IPS-18a (cell line): ENCODE measurements at regions not wholly inside any gene's neighbourhood (a gene's known extent, or its start where the extent isn't known, plus 50 kb on each side); places are given as distances from the start of the nearest gene placed in this dataset.

ENCODE experiments used
- H3K27ac ChIP-seq: one replicate; pipeline ENCODE4 v1.5.1; 2013; ENCODE audit warnings: low read length
- H3K27me3 ChIP-seq: one replicate; pipeline ENCODE4 v1.6.1; 2013; ENCODE audit warnings: mild to moderate bottlenecking, low read length; ENCODE audit not compliant: control insufficient read depth, insufficient read depth
- H3K36me3 ChIP-seq: one replicate; pipeline ENCODE4 v1.6.1; 2013; ENCODE audit warnings: low read depth, low read length; ENCODE audit not compliant: control insufficient read depth
- H3K4me1 ChIP-seq: one replicate; pipeline ENCODE4 v1.6.1; 2013; ENCODE audit warnings: low read depth, low read length; ENCODE audit not compliant: control insufficient read depth
- H3K4me3 ChIP-seq: one replicate; pipeline ENCODE4 v1.5.1; 2013; ENCODE audit warnings: low read length
- H3K9ac ChIP-seq: one replicate; pipeline ENCODE4 v1.6.1; 2013; ENCODE audit warnings: mild to moderate bottlenecking, low read length, moderate library complexity
- H3K9me3 ChIP-seq: one replicate; pipeline ENCODE4 v1.6.1; 2013; ENCODE audit warnings: low read depth, low read length; ENCODE audit not compliant: control insufficient read depth

- Histone ChIP-seq H3K4me1 (peaks cover 3% of the 10 kb centered on the region), H3K9ac (no peak overlapping the region), H3K27ac (no peak overlapping the region), H3K4me3 (no peak overlapping the region), H3K36me3 (no peaks in the 10 kb centered on the region), H3K9me3 (no peaks in the 10 kb centered on the region), H3K27me3 (no peaks in the 10 kb centered on the region)
These were observed 408.0 kb downstream of the TBL1XR1 start for GRCh38 chr3:176789281-176789705.

GRCh38 chr3:176787506-176787905 is 409.8 kb downstream of the TBL1XR1 start:
- Histone ChIP-seq H3K9me3 (no peaks in the 10 kb centered on the region), H3K27me3 (no peaks in the 10 kb centered on the region), H3K4me3 (no peak overlapping the region), H3K9ac (no peak overlapping the region), H3K36me3 (no peaks in the 10 kb centered on the region), H3K27ac (no peak overlapping the region), H3K4me1 (peaks cover 3% of the 10 kb centered on the region)

- H3K27me3 ChIP-seq: no peaks in the 10 kb centered on the region
These were observed 412.1 kb downstream of the TBL1XR1 start for GRCh38 chr3:176785171-176785570.

GRCh38 chr3:176780766-176781165 is 416.5 kb downstream of the TBL1XR1 start:
- Histone ChIP-seq H3K27me3 (no peaks in the 10 kb centered on the region), H3K4me3 (no peak overlapping the region), H3K36me3 (no peaks in the 10 kb centered on the region), H3K4me1 (peaks cover 10% of the 10 kb centered on the region), H3K27ac (no peak overlapping the region), H3K9me3 (no peaks in the 10 kb centered on the region), H3K9ac (no peak overlapping the region)

More at GRCh38 chr3:176785171-176785570, 412.1 kb downstream of the TBL1XR1 start:
- H3K9ac ChIP-seq: no peak overlapping the region
- H3K4me3 ChIP-seq: no peak overlapping the region
- no peaks in the 10 kb centered on the region for H3K36me3 ChIP-seq
- peaks cover 12% of the 10 kb centered on the region for H3K4me1 ChIP-seq
- H3K9me3 ChIP-seq: no peaks in the 10 kb centered on the region
- no peak overlapping the region for H3K27ac ChIP-seq

GRCh38 chr3:176776622-176777175 is 420.6 kb downstream of the TBL1XR1 start:
- no peak overlapping the region for H3K9ac ChIP-seq
- H3K36me3 ChIP-seq: no peaks in the 10 kb centered on the region
- H3K9me3 ChIP-seq: peaks cover 6% of the 10 kb centered on the region
- H3K27ac ChIP-seq: no peak overlapping the region
- H3K4me1 ChIP-seq: peaks cover 10% of the 10 kb centered on the region
- no peaks in the 10 kb centered on the region for H3K27me3 ChIP-seq
- H3K4me3 ChIP-seq: no peak overlapping the region

- H3K4me3 ChIP-seq: no peak overlapping the region
- peaks cover 6% of the 10 kb centered on the region for H3K9me3 ChIP-seq
- no peaks in the 10 kb centered on the region for H3K27me3 ChIP-seq
- H3K27ac ChIP-seq: no peak overlapping the region
- H3K36me3 ChIP-seq: no peaks in the 10 kb centered on the region
- no peak overlapping the region for H3K9ac ChIP-seq
- H3K4me1 ChIP-seq: no peaks in the 10 kb centered on the region
These were observed 427.6 kb downstream of the TBL1XR1 start for GRCh38 chr3:176769547-176770190.

- no peak overlapping the region for H3K9ac ChIP-seq
- no peaks in the 10 kb centered on the region for H3K4me1 ChIP-seq
- no peak overlapping the region for H3K27ac ChIP-seq
- H3K9me3 ChIP-seq: no peaks in the 10 kb centered on the region
- H3K4me3 ChIP-seq: no peak overlapping the region
- no peaks in the 10 kb centered on the region for H3K27me3 ChIP-seq
- H3K36me3 ChIP-seq: no peaks in the 10 kb centered on the region
These were observed 429.9 kb downstream of the TBL1XR1 start for GRCh38 chr3:176767385-176767784.

GRCh38 chr3:176766862-176767261 is 430.4 kb downstream of the TBL1XR1 start:
- no peak overlapping the region for H3K9ac ChIP-seq
- no peak overlapping the region for H3K27ac ChIP-seq

GRCh38 chr3:176765382-176765900 is 431.8 kb downstream of the TBL1XR1 start:
- no peak overlapping the region for H3K27ac ChIP-seq
- H3K27me3 ChIP-seq: no peaks in the 10 kb centered on the region
- no peak overlapping the region for H3K9ac ChIP-seq
- H3K4me1 ChIP-seq: no peaks in the 10 kb centered on the region
- no peaks in the 10 kb centered on the region for H3K9me3 ChIP-seq
- H3K36me3 ChIP-seq: no peaks in the 10 kb centered on the region
- no peak overlapping the region for H3K4me3 ChIP-seq

More at GRCh38 chr3:176766862-176767261, 430.4 kb downstream of the TBL1XR1 start:
- Histone ChIP-seq H3K9me3 (no peaks in the 10 kb centered on the region), H3K4me3 (no peak overlapping the region), H3K27me3 (no peaks in the 10 kb centered on the region), H3K36me3 (no peaks in the 10 kb centered on the region), H3K4me1 (no peaks in the 10 kb centered on the region)

GRCh38 chr3:176759815-176760506 is 437.3 kb downstream of the TBL1XR1 start:
- Histone ChIP-seq H3K36me3 (no peaks in the 10 kb centered on the region), H3K4me3 (no peak overlapping the region), H3K27ac (no peak overlapping the region), H3K27me3 (no peaks in the 10 kb centered on the region), H3K4me1 (no peaks in the 10 kb centered on the region), H3K9me3 (no peaks in the 10 kb centered on the region), H3K9ac (no peak overlapping the region)

- Histone ChIP-seq H3K36me3 (no peaks in the 10 kb centered on the region), H3K27ac (no peak overlapping the region), H3K4me1 (no peaks in the 10 kb centered on the region)
These were observed 439.9 kb downstream of the TBL1XR1 start for GRCh38 chr3:176757429-176757828.

More at GRCh38 chr3:176757429-176757828, 439.9 kb downstream of the TBL1XR1 start:
- no peaks in the 10 kb centered on the region for H3K27me3 ChIP-seq
- H3K9me3 ChIP-seq: no peaks in the 10 kb centered on the region
- H3K9ac ChIP-seq: no peak overlapping the region
- H3K4me3 ChIP-seq: no peak overlapping the region
